AG09319 (cell line): ENCODE measurements at regions not wholly inside any gene's neighbourhood (a gene's known extent, or its start where the extent isn't known, plus 50 kb on each side); places are given as distances from the start of the nearest gene placed in this dataset.
A peak's percentile ranks its signal among the peaks of the same experiment; 100 is the strongest.

Source experiments
- DNase-seq: peaks from one replicate; pipeline ENCODE4 v3.0.0-alpha.2; 2010; ENCODE audit warnings: low read depth; ENCODE audit errors: extremely low read depth
- CTCF ChIP-seq: IDR thresholded peaks from 2 replicates; pipeline ENCODE4 v1.5.1; 2011; ENCODE audit warnings: low read depth, mild to moderate bottlenecking, inconsistent platforms, low read length, moderate library complexity

- DNase-seq: peak; percentile 91
Measured at GRCh38 chr9:111178331-111179055, 140.2 kb upstream of the LPAR1 start.

GRCh38 chr9:111176511-111176910, 138.2 kb upstream of the LPAR1 start:
- no peak for TF ChIP-seq CTCF
- DNase-seq: no peak

More at GRCh38 chr9:111178331-111179055, 140.2 kb upstream of the LPAR1 start:
- TF ChIP-seq CTCF: no peak

- no peak for DNase-seq
- TF ChIP-seq CTCF: no peak
Measured at GRCh38 chr9:111175350-111175749, 137.1 kb upstream of the LPAR1 start.

- DNase-seq: no peak
- TF ChIP-seq CTCF: no peak
Measured at GRCh38 chr9:111167341-111167740, 129.1 kb upstream of the LPAR1 start.

GRCh38 chr9:111163716-111164389, 125.6 kb upstream of the LPAR1 start:
- DNase-seq: no peak
- no peak for TF ChIP-seq CTCF

- TF ChIP-seq CTCF: no peak
- no peak for DNase-seq
Measured at GRCh38 chr9:111162026-111162425, 123.8 kb upstream of the LPAR1 start.

- DNase-seq: peak; percentile 35
- TF ChIP-seq CTCF: no peak
Measured at GRCh38 chr9:111161015-111161415, 122.7 kb upstream of the LPAR1 start.
